ENCODE measurements at regions not wholly inside any gene's neighbourhood (a gene's known extent, or its start where the extent isn't known, plus 50 kb on each side); places are given as distances from the start of the nearest gene placed in this dataset.

GRCh38 chr12:108446766-108447165 is 68.3 kb upstream of the FICD start:
- no peak for TF ChIP-seq CTCF (IDR thresholded peaks at IDR 0.05; ENCODE audit: unreplicated experiment)
- peaks cover 29% of the 10 kb centered on the region for H3K27me3 Mint-ChIP-seq (ENCODE audit: low read depth)
- H3K36me3 Mint-ChIP-seq: no peaks in the 10 kb centered on the region
- H3K27ac Mint-ChIP-seq: peak overlapping the region; percentile 64
- H3K4me3 Mint-ChIP-seq: no peak overlapping the region
- H3K9me3 Mint-ChIP-seq: no peaks in the 10 kb centered on the region
- peaks cover 18% of the 10 kb centered on the region for H3K4me1 Mint-ChIP-seq
- no peak for DNase-seq (ENCODE audit: low spot score in 2 of 2, unreplicated experiment in 2 of 2)

DNA sequence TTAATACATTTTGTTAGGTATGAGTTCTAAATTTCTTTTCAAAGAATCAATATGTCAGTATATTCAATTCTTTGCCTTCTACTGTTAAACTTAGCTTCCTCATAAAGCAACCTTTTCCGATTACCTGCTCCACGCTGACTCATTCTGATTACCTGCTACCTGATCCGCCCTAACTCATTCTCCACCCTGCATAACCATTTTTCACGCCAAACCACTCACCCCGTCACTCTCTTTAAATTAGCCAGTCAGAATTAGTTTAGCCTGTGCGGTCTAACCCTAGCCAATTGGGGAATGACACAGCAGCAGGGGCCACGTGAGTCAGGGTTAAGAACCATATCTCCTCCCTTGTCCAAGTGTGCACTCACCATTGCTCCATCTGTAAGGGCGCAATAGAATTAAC is 72.2 kb upstream of the FICD start:
- no peak for DNase-seq (ENCODE audit: low spot score in 2 of 2, unreplicated experiment in 2 of 2)
- Mint-ChIP-seq H3K4me3 (no peak overlapping the region), H3K27me3 (ENCODE audit: low read depth) (peaks cover 19% of the 10 kb centered on the region), H3K36me3 (no peaks in the 10 kb centered on the region), H3K9me3 (no peaks in the 10 kb centered on the region), H3K4me1 (peaks cover 16% of the 10 kb centered on the region), H3K27ac (no peak overlapping the region)
- TF ChIP-seq CTCF (IDR thresholded peaks at IDR 0.05; ENCODE audit: unreplicated experiment): no peak

GRCh38 chr12:108442067-108442466 is 73.0 kb upstream of the FICD start:
- H3K4me3 Mint-ChIP-seq: no peak overlapping the region
- H3K27ac Mint-ChIP-seq: no peak overlapping the region

GRCh38 chr12:108441549-108441948 is 73.5 kb upstream of the FICD start:
- no peak for DNase-seq (ENCODE audit: low spot score in 2 of 2, unreplicated experiment in 2 of 2)
- no peaks in the 10 kb centered on the region for H3K36me3 Mint-ChIP-seq
- H3K27me3 Mint-ChIP-seq (ENCODE audit: low read depth): peaks cover 21% of the 10 kb centered on the region
- no peaks in the 10 kb centered on the region for H3K9me3 Mint-ChIP-seq
- no peak overlapping the region for H3K4me3 Mint-ChIP-seq
- no peak overlapping the region for H3K27ac Mint-ChIP-seq
- H3K4me1 Mint-ChIP-seq: peaks cover 3% of the 10 kb centered on the region
- no peak for TF ChIP-seq CTCF (IDR thresholded peaks at IDR 0.05; ENCODE audit: unreplicated experiment)

More at GRCh38 chr12:108442067-108442466, 73.0 kb upstream of the FICD start:
- Mint-ChIP-seq H3K36me3 (no peaks in the 10 kb centered on the region), H3K27me3 (ENCODE audit: low read depth) (peaks cover 21% of the 10 kb centered on the region), H3K4me1 (peaks cover 8% of the 10 kb centered on the region), H3K9me3 (no peaks in the 10 kb centered on the region)
- no peak for DNase-seq (ENCODE audit: low spot score in 2 of 2, unreplicated experiment in 2 of 2)
- no peak for TF ChIP-seq CTCF (IDR thresholded peaks at IDR 0.05; ENCODE audit: unreplicated experiment)

DNA sequence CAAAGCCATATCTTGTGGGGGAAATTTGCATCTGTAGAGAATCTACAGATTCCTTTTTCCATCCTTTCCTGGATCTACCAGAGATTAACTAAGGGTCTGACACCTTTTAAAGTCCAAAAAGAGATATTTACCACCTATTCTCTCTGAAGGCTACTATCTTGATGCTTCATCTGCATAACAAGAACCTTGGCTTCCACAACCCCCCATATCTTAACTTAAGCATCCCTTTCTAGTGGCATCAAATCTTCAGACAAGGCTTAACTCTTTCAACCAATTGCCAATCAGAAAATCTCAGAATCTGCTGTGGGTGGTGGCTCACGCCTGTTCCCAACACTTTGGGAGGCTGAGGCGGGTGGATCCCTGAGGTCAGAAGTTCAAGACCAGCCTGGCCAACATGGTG is 74.3 kb upstream of the FICD start:
- Mint-ChIP-seq H3K27me3 (ENCODE audit: low read depth) (peaks cover 21% of the 10 kb centered on the region), H3K27ac (no peak overlapping the region), H3K4me3 (no peak overlapping the region), H3K9me3 (no peaks in the 10 kb centered on the region), H3K36me3 (no peaks in the 10 kb centered on the region), H3K4me1 (peaks cover 2% of the 10 kb centered on the region)
- no peak for DNase-seq (ENCODE audit: low spot score in 2 of 2, unreplicated experiment in 2 of 2)
- no peak for TF ChIP-seq CTCF (IDR thresholded peaks at IDR 0.05; ENCODE audit: unreplicated experiment)

DNA sequence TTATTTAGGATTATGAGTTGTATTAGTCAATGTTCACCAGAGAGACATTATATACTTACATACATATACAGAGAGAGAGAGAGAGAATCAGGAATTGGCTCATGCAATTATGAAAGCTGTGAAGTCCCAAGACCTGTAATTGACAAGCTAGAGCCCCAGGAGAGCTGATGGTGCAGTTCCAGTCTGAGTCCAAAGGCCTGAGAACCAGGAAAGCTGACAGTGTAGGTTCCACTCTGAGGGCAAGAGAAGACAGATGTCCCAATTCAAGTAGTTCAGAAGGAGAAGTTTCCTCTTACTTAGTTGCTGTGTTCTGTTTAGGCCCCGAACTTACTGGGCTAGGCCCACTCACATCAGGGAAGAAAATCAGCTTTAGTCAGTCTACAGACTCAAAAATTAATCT is 76.4 kb upstream of the FICD start:
- Mint-ChIP-seq H3K27ac (no peak overlapping the region), H3K9me3 (no peaks in the 10 kb centered on the region), H3K4me1 (peaks cover 2% of the 10 kb centered on the region), H3K36me3 (no peaks in the 10 kb centered on the region), H3K4me3 (no peak overlapping the region), H3K27me3 (ENCODE audit: low read depth) (peaks cover 23% of the 10 kb centered on the region)
- no peak for DNase-seq (ENCODE audit: low spot score in 2 of 2, unreplicated experiment in 2 of 2)
- no peak for TF ChIP-seq CTCF (IDR thresholded peaks at IDR 0.05; ENCODE audit: unreplicated experiment)
